HepG2 (cell line): ENCODE measurements at regions not wholly inside any gene's neighbourhood (a gene's known extent, or its start where the extent isn't known, plus 50 kb on each side); places are given as distances from the start of the nearest gene placed in this dataset.
A peak's percentile ranks its signal among the peaks of the same experiment; 100 is the strongest.

Experiments
- DR1 ChIP-seq: sonication (generic); formaldehyde crosslinking; IDR thresholded peaks from 2 replicates; pipeline ENCODE4 v1.8.0; 2021; ENCODE audit warnings: mild to moderate bottlenecking, missing genetic modification reagents, inconsistent platforms
- MLLT10 ChIP-seq: sonication (generic); formaldehyde crosslinking; IDR thresholded peaks from 2 replicates; pipeline ENCODE4 v1.4.0; 2020; ENCODE audit warnings: missing genetic modification reagents
- ONECUT2 ChIP-seq: sonication (generic); formaldehyde crosslinking; IDR thresholded peaks from 2 replicates; pipeline ENCODE4 v1.4.0; 2020; ENCODE audit warnings: missing genetic modification reagents
- ZNF484 ChIP-seq: sonication (generic); formaldehyde crosslinking; IDR thresholded peaks from 2 replicates; pipeline ENCODE4 v1.5.1; 2020; ENCODE audit warnings: mild to moderate bottlenecking, low read depth, missing genetic modification reagents, borderline replicate concordance
- ZNF577 ChIP-seq: sonication (generic); formaldehyde crosslinking; IDR thresholded peaks from 2 replicates; pipeline ENCODE4 v1.4.0; 2020; ENCODE audit warnings: mild to moderate bottlenecking, low read depth, missing genetic modification reagents, borderline replicate concordance
- ZNF652 ChIP-seq: IDR thresholded peaks from 2 replicates; pipeline ENCODE4 v1.6.1; 2016; ENCODE audit warnings: low read depth, borderline replicate concordance
- ZNF782 ChIP-seq: sonication (generic); formaldehyde crosslinking; IDR thresholded peaks from 2 replicates; pipeline ENCODE4 v1.4.0; 2020; ENCODE audit warnings: missing genetic modification reagents, mild to moderate bottlenecking, borderline replicate concordance
- ZSCAN25 ChIP-seq: sonication (generic); formaldehyde crosslinking; IDR thresholded peaks from 2 replicates; pipeline ENCODE4 v1.8.0; 2022; ENCODE audit warnings: mild to moderate bottlenecking, missing genetic modification reagents
- TF ChIP-seq, protein P1 (sequence below): sonication (generic); formaldehyde crosslinking; IDR thresholded peaks from 2 replicates; pipeline ENCODE4 v1.4.0; 2020; ENCODE audit warnings: mild to moderate bottlenecking, missing genetic modification reagents
- TF ChIP-seq, protein P2 (sequence below): sonication (generic); formaldehyde crosslinking; conservative IDR thresholded peaks from 2 replicates; pipeline ENCODE4 v1.8.0; 2022; ENCODE audit warnings: mild to moderate bottlenecking, moderate library complexity, missing genetic modification reagents
- TF ChIP-seq, protein P3 (sequence below): sonication (generic); formaldehyde crosslinking; conservative IDR thresholded peaks from 2 replicates; pipeline ENCODE4 v1.8.1; 2023; ENCODE audit warnings: missing genetic modification reagents
- TF ChIP-seq, protein P4 (sequence below): sonication (generic); formaldehyde crosslinking; IDR thresholded peaks from 2 replicates; pipeline ENCODE4 v1.5.1; 2020; ENCODE audit warnings: mild to moderate bottlenecking, missing genetic modification reagents, moderate library complexity

DNA sequence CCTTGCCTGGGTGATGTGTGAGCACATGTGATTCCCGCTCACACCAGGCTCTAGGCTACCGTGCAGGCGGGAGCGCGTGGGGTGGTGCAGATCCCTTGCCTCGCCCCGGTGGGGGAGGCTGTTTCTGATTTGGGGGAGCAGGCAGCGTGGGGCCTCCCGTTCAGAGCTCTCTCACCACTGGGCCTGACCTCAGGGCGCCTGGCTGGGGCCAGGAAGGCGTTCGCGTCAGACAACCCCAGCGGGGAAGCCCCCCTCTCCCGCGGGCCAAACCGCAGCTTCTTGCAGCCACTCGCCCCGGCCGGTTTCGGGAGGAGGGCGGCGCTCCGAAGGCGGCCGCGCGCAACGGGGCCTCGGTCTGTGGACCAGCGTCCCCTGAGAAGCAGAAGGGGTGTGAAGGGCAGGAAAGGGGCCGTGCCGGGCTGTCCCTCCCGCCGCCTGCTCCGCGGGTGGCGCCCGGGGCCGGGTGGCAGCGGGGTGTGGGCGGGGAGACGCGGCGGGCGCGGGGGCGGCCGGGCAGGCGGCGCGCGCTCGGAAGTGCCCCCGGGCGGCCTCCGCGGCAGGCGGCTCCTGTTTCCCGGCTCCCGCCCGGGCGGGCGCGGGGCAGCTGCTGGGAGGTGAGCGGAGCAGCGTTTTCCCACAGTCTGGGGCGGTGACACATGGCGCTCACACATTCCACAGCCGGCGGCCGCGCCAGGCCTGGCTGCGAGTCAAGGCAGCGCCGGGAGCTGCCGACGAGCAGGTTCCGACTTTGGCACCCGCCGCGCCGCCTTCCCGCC, 65.1 kb upstream of the HES1 start (continued):
- TF ChIP-seq ZSCAN25 (CRISPR knock-in tag): no peak; the same call in 1 of the 2 replicates
- TF ChIP-seq, protein P1, sequence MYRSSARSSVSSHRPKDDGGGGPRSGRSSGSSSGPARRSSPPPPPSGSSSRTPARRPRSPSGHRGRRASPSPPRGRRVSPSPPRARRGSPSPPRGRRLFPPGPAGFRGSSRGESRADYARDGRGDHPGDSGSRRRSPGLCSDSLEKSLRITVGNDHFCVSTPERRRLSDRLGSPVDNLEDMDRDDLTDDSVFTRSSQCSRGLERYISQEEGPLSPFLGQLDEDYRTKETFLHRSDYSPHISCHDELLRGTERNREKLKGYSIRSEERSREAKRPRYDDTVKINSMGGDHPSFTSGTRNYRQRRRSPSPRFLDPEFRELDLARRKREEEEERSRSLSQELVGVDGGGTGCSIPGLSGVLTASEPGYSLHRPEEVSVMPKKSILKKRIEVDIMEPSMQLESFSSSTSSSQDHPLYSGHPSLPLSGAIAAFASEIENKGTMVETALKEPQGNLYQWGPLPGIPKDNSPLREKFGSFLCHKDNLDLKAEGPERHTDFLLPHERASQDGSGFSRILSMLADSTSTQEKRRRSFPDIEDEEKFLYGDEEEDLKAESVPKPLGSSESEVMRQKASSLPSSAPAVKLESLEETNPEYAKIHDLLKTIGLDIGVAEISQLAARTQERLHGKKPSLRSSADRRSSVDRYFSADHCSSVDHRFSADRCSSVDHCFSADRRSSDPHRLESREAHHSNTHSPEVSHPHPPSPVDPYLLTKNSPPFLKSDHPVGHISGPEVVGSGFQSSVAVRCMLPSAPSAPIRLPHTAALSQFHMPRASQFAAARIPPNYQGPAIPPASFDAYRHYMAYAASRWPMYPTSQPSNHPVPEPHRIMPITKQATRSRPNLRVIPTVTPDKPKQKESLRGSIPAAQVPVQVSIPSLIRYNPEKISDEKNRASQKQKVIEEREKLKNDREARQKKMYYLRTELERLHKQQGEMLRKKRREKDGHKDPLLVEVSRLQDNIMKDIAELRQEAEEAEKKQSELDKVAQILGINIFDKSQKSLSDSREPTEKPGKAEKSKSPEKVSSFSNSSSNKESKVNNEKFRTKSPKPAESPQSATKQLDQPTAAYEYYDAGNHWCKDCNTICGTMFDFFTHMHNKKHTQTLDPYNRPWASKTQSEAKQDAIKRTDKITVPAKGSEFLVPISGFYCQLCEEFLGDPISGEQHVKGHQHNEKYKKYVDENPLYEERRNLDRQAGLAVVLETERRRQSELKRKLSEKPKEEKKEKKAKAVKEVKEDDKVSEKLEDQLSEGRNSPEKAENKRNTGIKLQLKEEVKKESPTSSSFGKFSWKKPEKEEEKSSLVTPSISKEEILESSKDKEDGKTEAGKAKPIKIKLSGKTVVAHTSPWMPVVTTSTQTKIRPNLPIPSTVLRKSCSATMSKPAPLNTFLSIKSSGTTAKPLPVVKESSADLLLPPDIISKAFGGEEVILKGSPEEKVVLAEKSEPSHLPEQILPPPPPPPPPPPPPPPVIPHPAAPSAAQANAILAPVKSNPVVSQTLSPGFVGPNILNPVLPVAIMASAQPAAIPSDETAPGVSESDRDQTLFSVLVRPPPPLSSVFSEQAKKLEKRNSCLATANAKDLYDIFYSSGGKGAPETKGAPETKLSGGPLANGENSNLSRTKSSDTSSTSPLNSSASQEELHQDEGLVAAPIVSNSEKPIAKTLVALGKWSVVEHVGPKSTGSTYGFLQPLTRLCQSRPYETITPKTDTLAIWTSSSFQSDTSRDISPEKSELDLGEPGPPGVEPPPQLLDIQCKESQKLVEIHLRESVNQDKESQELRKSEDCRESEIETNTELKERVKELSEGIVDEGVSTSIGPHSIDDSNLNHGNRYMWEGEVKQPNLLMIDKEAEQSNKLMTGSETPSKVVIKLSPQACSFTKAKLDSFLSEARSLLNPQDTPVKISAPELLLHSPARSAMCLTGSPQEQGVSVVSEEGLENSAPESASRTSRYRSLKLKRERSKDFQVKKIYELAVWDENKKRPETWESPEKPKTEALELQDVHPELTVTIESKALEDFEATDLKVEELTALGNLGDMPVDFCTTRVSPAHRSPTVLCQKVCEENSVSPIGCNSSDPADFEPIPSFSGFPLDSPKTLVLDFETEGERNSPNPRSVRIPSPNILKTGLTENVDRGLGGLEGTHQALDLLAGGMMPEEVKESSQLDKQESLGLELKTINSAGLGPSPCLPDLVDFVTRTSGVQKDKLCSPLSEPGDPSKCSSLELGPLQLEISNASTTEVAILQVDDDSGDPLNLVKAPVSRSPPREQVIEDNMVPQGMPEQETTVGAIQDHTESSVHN (CRISPR knock-in tag): peak; percentile 97; the same call in 1 of the 2 replicates
- TF ChIP-seq, protein P2, sequence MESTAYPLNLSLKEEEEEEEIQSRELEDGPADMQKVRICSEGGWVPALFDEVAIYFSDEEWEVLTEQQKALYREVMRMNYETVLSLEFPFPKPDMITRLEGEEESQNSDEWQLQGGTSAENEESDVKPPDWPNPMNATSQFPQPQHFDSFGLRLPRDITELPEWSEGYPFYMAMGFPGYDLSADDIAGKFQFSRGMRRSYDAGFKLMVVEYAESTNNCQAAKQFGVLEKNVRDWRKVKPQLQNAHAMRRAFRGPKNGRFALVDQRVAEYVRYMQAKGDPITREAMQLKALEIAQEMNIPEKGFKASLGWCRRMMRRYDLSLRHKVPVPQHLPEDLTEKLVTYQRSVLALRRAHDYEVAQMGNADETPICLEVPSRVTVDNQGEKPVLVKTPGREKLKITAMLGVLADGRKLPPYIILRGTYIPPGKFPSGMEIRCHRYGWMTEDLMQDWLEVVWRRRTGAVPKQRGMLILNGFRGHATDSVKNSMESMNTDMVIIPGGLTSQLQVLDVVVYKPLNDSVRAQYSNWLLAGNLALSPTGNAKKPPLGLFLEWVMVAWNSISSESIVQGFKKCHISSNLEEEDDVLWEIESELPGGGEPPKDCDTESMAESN: peak; percentile 94
- TF ChIP-seq, protein P3, sequence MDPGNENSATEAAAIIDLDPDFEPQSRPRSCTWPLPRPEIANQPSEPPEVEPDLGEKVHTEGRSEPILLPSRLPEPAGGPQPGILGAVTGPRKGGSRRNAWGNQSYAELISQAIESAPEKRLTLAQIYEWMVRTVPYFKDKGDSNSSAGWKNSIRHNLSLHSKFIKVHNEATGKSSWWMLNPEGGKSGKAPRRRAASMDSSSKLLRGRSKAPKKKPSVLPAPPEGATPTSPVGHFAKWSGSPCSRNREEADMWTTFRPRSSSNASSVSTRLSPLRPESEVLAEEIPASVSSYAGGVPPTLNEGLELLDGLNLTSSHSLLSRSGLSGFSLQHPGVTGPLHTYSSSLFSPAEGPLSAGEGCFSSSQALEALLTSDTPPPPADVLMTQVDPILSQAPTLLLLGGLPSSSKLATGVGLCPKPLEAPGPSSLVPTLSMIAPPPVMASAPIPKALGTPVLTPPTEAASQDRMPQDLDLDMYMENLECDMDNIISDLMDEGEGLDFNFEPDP (CRISPR knock-in tag): peak; percentile 96; the same call in 1 of the 2 replicates
- TF ChIP-seq ZNF577 (CRISPR knock-in tag): peak; percentile 79; the same call in 1 of the 2 replicates
- TF ChIP-seq ZNF782 (CRISPR knock-in tag): peak; percentile 96; the same call in 1 of the 2 replicates
- TF ChIP-seq ONECUT2 (CRISPR knock-in tag): peak; percentile 73
- 0 out of 2 replicates have a peak, but pooled peaks have one; percentile 75 for TF ChIP-seq MLLT10 (CRISPR knock-in tag)
- 0 out of 2 replicates have a peak, but pooled peaks have one; percentile 49 for TF ChIP-seq ZNF652 (CRISPR knock-in tag)
- peak; percentile 91; the same call in 1 of the 2 replicates for TF ChIP-seq ZNF484
- peak; percentile 68; the same call in 1 of the 2 replicates for TF ChIP-seq DR1 (CRISPR knock-in tag)
- TF ChIP-seq, protein P4, sequence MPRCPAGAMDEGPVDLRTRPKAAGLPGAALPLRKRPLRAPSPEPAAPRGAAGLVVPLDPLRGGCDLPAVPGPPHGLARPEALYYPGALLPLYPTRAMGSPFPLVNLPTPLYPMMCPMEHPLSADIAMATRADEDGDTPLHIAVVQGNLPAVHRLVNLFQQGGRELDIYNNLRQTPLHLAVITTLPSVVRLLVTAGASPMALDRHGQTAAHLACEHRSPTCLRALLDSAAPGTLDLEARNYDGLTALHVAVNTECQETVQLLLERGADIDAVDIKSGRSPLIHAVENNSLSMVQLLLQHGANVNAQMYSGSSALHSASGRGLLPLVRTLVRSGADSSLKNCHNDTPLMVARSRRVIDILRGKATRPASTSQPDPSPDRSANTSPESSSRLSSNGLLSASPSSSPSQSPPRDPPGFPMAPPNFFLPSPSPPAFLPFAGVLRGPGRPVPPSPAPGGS: peak; percentile 41
